Thoracic aorta (tissue), 2 donors: ENCODE measurements at regions not wholly inside any gene's neighbourhood (a gene's known extent, or its start where the extent isn't known, plus 50 kb on each side); places are given as distances from the start of the nearest gene placed in this dataset.

ENCODE experiments used
- ATAC-seq: fragments of 150-250 bp; one replicate; pipeline ENCODE4 v1.8.0; 2017; ENCODE audit warnings: low read depth; ENCODE audit not compliant: insufficient number of reproducible peaks, low FRiP score
- DNase-seq: peaks from one replicate; pipeline ENCODE4 v3.0.0-alpha.2; 2020; ENCODE audit warnings: low spot score
- H3K27ac ChIP-seq, 2 donors: fragments of 200-600 bp; sonication (generic); 1 replicate in 1 of 2; 2 replicates in 1 of 2; pipeline ENCODE4 v1.5.1; 2016; ENCODE audit warnings: mild to moderate bottlenecking in 2 of 2, moderate library complexity in 2 of 2
- H3K27me3 ChIP-seq: fragments of 200-600 bp; sonication (generic); replicated peaks from 2 replicates; pipeline ENCODE4 v1.6.0; 2016; ENCODE audit warnings: mild to moderate bottlenecking; ENCODE audit not compliant: insufficient read depth
- H3K36me3 ChIP-seq: fragments of 200-600 bp; sonication (generic); one replicate; pipeline ENCODE4 v1.5.1; 2016
- H3K4me1 ChIP-seq, 2 donors: fragments of 200-600 bp; sonication (generic); 1 replicate in 1 of 2; 2 replicates in 1 of 2; pipeline versions ENCODE4 v1.5.1 to v1.6.0; 2016; ENCODE audit warnings: low read depth in 2 of 2, mild to moderate bottlenecking in 1 of 2; ENCODE audit not compliant: control insufficient read depth in 1 of 2
- H3K4me3 ChIP-seq: fragments of 200-600 bp; sonication (generic); 2 replicates; pipeline ENCODE4 v1.5.1; 2016; ENCODE audit warnings: mild to moderate bottlenecking
- H3K9me3 ChIP-seq: fragments of 200-600 bp; sonication (generic); 2 replicates; pipeline ENCODE4 v1.5.1; 2016
- TF ChIP-seq, protein P1 (sequence below): fragments of 200-600 bp; sonication (generic); IDR thresholded peaks from one replicate; pipeline ENCODE4 v1.5.1; 2019; ENCODE audit warnings: antibody characterized with exemption

DNA sequence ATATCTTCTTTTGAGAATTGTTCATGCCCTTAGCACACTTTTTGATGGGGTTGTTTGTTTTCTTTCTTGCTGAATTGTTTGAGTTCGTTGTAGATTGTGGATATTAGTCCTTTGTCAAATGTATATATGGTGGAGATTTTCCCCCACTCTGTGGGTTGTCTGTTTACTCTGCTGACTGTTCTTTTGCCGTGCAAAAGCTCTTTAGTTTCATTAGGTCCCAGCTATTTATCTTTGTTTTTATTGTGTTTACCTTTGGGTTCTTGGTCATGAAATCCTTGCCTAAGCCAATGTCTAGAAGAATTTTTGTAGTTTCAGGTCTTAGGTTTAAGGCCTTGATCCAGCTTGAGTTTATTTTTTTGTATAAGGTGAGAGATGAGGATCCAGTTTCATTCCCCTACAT, 1372.6 kb upstream of the TENM3 start:
- no peaks in the 10 kb centered on the region for H3K36me3 ChIP-seq
- no peak overlapping the region for H3K4me3 ChIP-seq
- H3K27ac ChIP-seq, result no peak overlapping the region
- DNase-seq (no peak), ATAC-seq (no peak)
- H3K27me3 ChIP-seq, result no peaks in the 10 kb centered on the region
- TF ChIP-seq, protein P1, sequence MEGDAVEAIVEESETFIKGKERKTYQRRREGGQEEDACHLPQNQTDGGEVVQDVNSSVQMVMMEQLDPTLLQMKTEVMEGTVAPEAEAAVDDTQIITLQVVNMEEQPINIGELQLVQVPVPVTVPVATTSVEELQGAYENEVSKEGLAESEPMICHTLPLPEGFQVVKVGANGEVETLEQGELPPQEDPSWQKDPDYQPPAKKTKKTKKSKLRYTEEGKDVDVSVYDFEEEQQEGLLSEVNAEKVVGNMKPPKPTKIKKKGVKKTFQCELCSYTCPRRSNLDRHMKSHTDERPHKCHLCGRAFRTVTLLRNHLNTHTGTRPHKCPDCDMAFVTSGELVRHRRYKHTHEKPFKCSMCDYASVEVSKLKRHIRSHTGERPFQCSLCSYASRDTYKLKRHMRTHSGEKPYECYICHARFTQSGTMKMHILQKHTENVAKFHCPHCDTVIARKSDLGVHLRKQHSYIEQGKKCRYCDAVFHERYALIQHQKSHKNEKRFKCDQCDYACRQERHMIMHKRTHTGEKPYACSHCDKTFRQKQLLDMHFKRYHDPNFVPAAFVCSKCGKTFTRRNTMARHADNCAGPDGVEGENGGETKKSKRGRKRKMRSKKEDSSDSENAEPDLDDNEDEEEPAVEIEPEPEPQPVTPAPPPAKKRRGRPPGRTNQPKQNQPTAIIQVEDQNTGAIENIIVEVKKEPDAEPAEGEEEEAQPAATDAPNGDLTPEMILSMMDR, result no peak
- no peaks in the 10 kb centered on the region for H3K4me1 ChIP-seq
- H3K9me3 ChIP-seq, result no peaks in the 10 kb centered on the region

- ATAC-seq, result no peak
- no peaks in the 10 kb centered on the region for H3K27me3 ChIP-seq
- no peaks in the 10 kb centered on the region for H3K9me3 ChIP-seq
- no peak overlapping the region for H3K27ac ChIP-seq
- H3K4me1 ChIP-seq, result no peaks in the 10 kb centered on the region
- H3K36me3 ChIP-seq, result no peaks in the 10 kb centered on the region
- TF ChIP-seq, protein P1, result no peak
- DNase-seq, result no peak
- no peak overlapping the region for H3K4me3 ChIP-seq
Measured at GRCh38 chr4:180898305-180898704, 1344.9 kb upstream of the TENM3 start.

- H3K4me1 ChIP-seq, result no peaks in the 10 kb centered on the region
- no peak overlapping the region for H3K27ac ChIP-seq
- H3K9me3 ChIP-seq, result no peaks in the 10 kb centered on the region
- TF ChIP-seq, protein P1, result no peak
- DNase-seq (no peak), ATAC-seq (no peak)
- H3K4me3 ChIP-seq, result no peak overlapping the region
- no peaks in the 10 kb centered on the region for H3K36me3 ChIP-seq
- H3K27me3 ChIP-seq, result no peaks in the 10 kb centered on the region
Measured at GRCh38 chr4:180900781-180901180, 1342.4 kb upstream of the TENM3 start.

GRCh38 chr4:180909279-180909678, 1333.9 kb upstream of the TENM3 start:
- H3K27me3 ChIP-seq, result no peaks in the 10 kb centered on the region
- ATAC-seq, result no peak
- H3K27ac ChIP-seq, result no peak overlapping the region
- H3K4me1 ChIP-seq, result no peaks in the 10 kb centered on the region
- no peak overlapping the region for H3K4me3 ChIP-seq
- no peak for DNase-seq
- H3K36me3 ChIP-seq, result no peaks in the 10 kb centered on the region
- H3K9me3 ChIP-seq, result no peaks in the 10 kb centered on the region
- TF ChIP-seq, protein P1, result no peak

DNA sequence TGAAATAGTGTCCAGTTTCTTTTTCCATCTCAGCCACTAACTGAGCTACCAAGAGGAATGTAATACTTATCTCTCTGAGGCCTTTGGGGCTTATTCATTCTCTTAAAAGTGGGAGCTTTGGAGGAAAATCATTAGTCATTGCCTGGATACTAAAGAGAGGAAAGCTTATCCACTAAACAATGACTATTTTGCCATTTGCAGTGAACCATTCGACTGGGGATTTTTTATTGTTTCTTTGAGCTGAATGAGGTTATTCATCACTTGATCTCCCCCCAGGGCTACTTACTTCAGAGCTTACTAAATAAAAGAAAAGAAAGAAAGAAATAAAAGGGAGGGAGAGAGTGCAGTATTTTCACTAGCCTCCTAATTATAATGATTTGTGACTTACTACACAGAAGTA, 1329.5 kb upstream of the TENM3 start:
- H3K9me3 ChIP-seq, result no peaks in the 10 kb centered on the region
- H3K4me3 ChIP-seq, result no peak overlapping the region
- no peak for ATAC-seq

More for the DNA sequence above, 1329.5 kb upstream of the TENM3 start:
- H3K4me1 ChIP-seq, result no peaks in the 10 kb centered on the region
- no peak overlapping the region for H3K27ac ChIP-seq
- H3K36me3 ChIP-seq, result no peaks in the 10 kb centered on the region
- TF ChIP-seq, protein P1, result no peak
- H3K27me3 ChIP-seq, result no peaks in the 10 kb centered on the region
- DNase-seq, result no peak
